ENCODE measurements at regions not wholly inside any gene's neighbourhood (a gene's known extent, or its start where the extent isn't known, plus 50 kb on each side); places are given as distances from the start of the nearest gene placed in this dataset.

DNA sequence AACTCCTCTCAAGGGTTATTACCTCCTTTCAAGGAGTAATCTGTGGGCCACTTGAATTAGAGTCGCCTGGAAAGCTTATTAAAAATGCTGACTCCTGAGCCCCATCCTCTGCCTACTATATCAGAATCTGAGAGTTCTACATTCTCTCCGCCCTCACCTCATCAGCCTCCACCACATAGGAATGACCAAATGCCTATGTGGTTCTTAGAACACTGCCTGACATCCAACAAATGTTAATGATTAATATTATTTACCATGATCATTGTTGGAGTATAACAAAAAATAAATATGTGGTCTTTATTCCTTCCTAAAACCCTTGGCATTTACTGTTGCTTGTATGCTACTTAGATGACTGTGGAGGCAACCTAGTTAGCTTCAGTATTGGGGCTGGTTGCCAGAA lies 91.9 kb downstream of the BBS10 start:
- Histone ChIP-seq H3K9me3 (ENCODE audit: control extremely low read depth in 1 of 5, control insufficient read depth in 4 of 5, insufficient read depth in 2 of 5, low read depth in 1 of 5, low read length in 4 of 5) (no peaks in the 10 kb centered on the region), H3K36me3 (ENCODE audit: control insufficient read depth in 4 of 4, insufficient read depth in 4 of 4, low read length in 3 of 4) (no peaks in the 10 kb centered on the region), H3K4me3 (ENCODE audit: control insufficient read depth in 1 of 7, extremely low read depth in 1 of 7, insufficient read depth in 4 of 7, low read depth in 2 of 7, low read length in 6 of 7) (no peak overlapping the region), H3K4me1 (ENCODE audit: control extremely low read depth in 1 of 4, control insufficient read depth in 4 of 4, insufficient read depth in 4 of 4, low read length in 3 of 4) (no peaks in the 10 kb centered on the region), H3K27me3 (replicated peaks in 2 of 5; ENCODE audit: control insufficient read depth in 4 of 5, insufficient read depth in 5 of 5, low read length in 4 of 5) (peaks cover 0 to 2% (median 0%) of the 10 kb centered on the region in 5 experiments), H3K27ac (ENCODE audit: insufficient read depth in 1 of 2, low read depth in 1 of 2, low read length in 2 of 2, poor library complexity in 1 of 2, severe bottlenecking in 2 of 2) (no peak overlapping the region)
- no peak for DNase-seq
- no CpG with 5 or more reads among the region's 2 CpGs for WGBS (ENCODE audit: insufficient coverage)
- POLR2A ChIA-PET = no interaction called here
- CTCF ChIA-PET = no interaction called here

GRCh38 chr12:76255692-76256091 lies 92.5 kb downstream of the BBS10 start:
- DNase-seq = no peak
- ChIA-PET CTCF (no interaction called here), POLR2A (no interaction called here)
- no CpG with 5 or more reads among the region's 2 CpGs for WGBS (ENCODE audit: insufficient coverage)
- H3K9me3 ChIP-seq (ENCODE audit: control extremely low read depth in 1 of 5, control insufficient read depth in 4 of 5, insufficient read depth in 2 of 5, low read depth in 1 of 5, low read length in 4 of 5) = no peaks in the 10 kb centered on the region
- H3K36me3 ChIP-seq (ENCODE audit: control insufficient read depth in 4 of 4, insufficient read depth in 4 of 4, low read length in 3 of 4) = no peaks in the 10 kb centered on the region
- H3K4me3 ChIP-seq (ENCODE audit: control insufficient read depth in 1 of 7, extremely low read depth in 1 of 7, insufficient read depth in 4 of 7, low read depth in 2 of 7, low read length in 6 of 7) = no peak overlapping the region
- no peaks in the 10 kb centered on the region for H3K4me1 ChIP-seq (ENCODE audit: control extremely low read depth in 1 of 4, control insufficient read depth in 4 of 4, insufficient read depth in 4 of 4, low read length in 3 of 4)
- peaks cover 0 to 2% (median 0%) of the 10 kb centered on the region in 5 experiments for H3K27me3 ChIP-seq (replicated peaks in 2 of 5; ENCODE audit: control insufficient read depth in 4 of 5, insufficient read depth in 5 of 5, low read length in 4 of 5)
- H3K27ac ChIP-seq (ENCODE audit: insufficient read depth in 1 of 2, low read depth in 1 of 2, low read length in 2 of 2, poor library complexity in 1 of 2, severe bottlenecking in 2 of 2) = no peak overlapping the region

DNA sequence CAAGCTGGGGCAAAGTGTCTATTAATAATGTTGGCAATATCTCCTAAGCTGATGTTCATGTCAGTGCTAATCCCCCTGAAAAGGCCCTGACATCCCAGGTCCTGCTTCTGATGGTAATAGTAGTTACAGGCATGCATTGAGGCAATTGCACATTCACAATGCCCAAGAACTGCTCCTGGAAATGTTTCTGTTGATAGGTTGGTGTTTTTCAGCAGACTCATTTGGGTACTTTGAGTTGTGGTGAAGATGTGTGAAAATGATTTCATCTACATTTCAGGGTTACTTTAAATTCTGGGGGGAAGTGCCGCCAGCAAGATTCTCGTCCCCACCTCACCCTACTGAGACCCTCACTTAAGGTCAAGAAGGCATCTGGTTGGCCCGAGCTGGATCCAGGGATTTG lies 92.9 kb downstream of the BBS10 start:
- POLR2A ChIA-PET = no interaction called here
- no peak for DNase-seq
- CTCF ChIA-PET = no interaction called here
- Histone ChIP-seq H3K27me3 (replicated peaks in 2 of 5; ENCODE audit: control insufficient read depth in 4 of 5, insufficient read depth in 5 of 5, low read length in 4 of 5) (peaks cover 0 to 2% (median 0%) of the 10 kb centered on the region in 5 experiments), H3K4me3 (ENCODE audit: control insufficient read depth in 1 of 7, extremely low read depth in 1 of 7, insufficient read depth in 4 of 7, low read depth in 2 of 7, low read length in 6 of 7) (no peak overlapping the region), H3K9me3 (ENCODE audit: control extremely low read depth in 1 of 5, control insufficient read depth in 4 of 5, insufficient read depth in 2 of 5, low read depth in 1 of 5, low read length in 4 of 5) (no peaks in the 10 kb centered on the region), H3K4me1 (ENCODE audit: control extremely low read depth in 1 of 4, control insufficient read depth in 4 of 4, insufficient read depth in 4 of 4, low read length in 3 of 4) (no peaks in the 10 kb centered on the region), H3K27ac (ENCODE audit: insufficient read depth in 1 of 2, low read depth in 1 of 2, low read length in 2 of 2, poor library complexity in 1 of 2, severe bottlenecking in 2 of 2) (no peak overlapping the region), H3K36me3 (ENCODE audit: control insufficient read depth in 4 of 4, insufficient read depth in 4 of 4, low read length in 3 of 4) (no peaks in the 10 kb centered on the region)
- WGBS (ENCODE audit: insufficient coverage) = 90% methylated on average over 3 of the region's 3 CpGs

- H3K36me3 ChIP-seq (ENCODE audit: control insufficient read depth in 4 of 4, insufficient read depth in 4 of 4, low read length in 3 of 4) = no peaks in the 10 kb centered on the region
- CTCF ChIA-PET = no interaction called here
- POLR2A ChIA-PET = no interaction called here
- no peaks in the 10 kb centered on the region for H3K9me3 ChIP-seq (ENCODE audit: control extremely low read depth in 1 of 5, control insufficient read depth in 4 of 5, insufficient read depth in 2 of 5, low read depth in 1 of 5, low read length in 4 of 5)
- H3K4me1 ChIP-seq (ENCODE audit: control extremely low read depth in 1 of 4, control insufficient read depth in 4 of 4, insufficient read depth in 4 of 4, low read length in 3 of 4) = no peaks in the 10 kb centered on the region
- peaks cover 0 to 2% (median 0%) of the 10 kb centered on the region in 5 experiments for H3K27me3 ChIP-seq (replicated peaks in 2 of 5; ENCODE audit: control insufficient read depth in 4 of 5, insufficient read depth in 5 of 5, low read length in 4 of 5)
- 96% methylated on average over 11 of the region's 11 CpGs for WGBS (ENCODE audit: insufficient coverage)
- no peak overlapping the region for H3K27ac ChIP-seq (ENCODE audit: insufficient read depth in 1 of 2, low read depth in 1 of 2, low read length in 2 of 2, poor library complexity in 1 of 2, severe bottlenecking in 2 of 2)
- H3K4me3 ChIP-seq (ENCODE audit: control insufficient read depth in 1 of 7, extremely low read depth in 1 of 7, insufficient read depth in 4 of 7, low read depth in 2 of 7, low read length in 6 of 7) = no peak overlapping the region
- DNase-seq = no peak
Observed at GRCh38 chr12:76252031-76252430, 96.2 kb downstream of the BBS10 start.

DNA sequence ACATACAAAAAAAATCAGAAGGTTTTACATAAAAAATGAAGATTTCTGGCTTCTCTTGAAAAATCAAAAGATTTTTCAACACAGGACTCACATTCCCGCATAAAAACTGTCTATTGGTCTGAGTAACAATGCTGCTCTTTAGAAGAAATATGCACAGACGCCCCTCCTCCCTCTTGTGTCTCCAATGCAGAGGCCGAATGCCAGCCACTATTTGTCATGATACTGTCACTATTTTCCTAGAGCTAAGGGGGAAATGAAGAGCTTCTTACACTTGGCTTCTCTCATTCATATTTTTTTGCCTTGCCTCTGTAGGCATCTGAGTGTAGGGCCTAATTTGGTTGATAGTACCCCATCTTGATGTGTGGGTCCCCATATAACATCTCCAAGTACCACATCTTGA lies 98.0 kb downstream of the BBS10 start:
- POLR2A ChIA-PET = no interaction called here
- Histone ChIP-seq H3K27me3 (replicated peaks in 2 of 5; ENCODE audit: control insufficient read depth in 4 of 5, insufficient read depth in 5 of 5, low read length in 4 of 5) (peaks cover 0 to 6% (median 0%) of the 10 kb centered on the region in 5 experiments), H3K9me3 (ENCODE audit: control extremely low read depth in 1 of 5, control insufficient read depth in 4 of 5, insufficient read depth in 2 of 5, low read depth in 1 of 5, low read length in 4 of 5) (no peaks in the 10 kb centered on the region), H3K4me3 (ENCODE audit: control insufficient read depth in 1 of 7, extremely low read depth in 1 of 7, insufficient read depth in 4 of 7, low read depth in 2 of 7, low read length in 6 of 7) (no peak overlapping the region), H3K27ac (ENCODE audit: insufficient read depth in 1 of 2, low read depth in 1 of 2, low read length in 2 of 2, poor library complexity in 1 of 2, severe bottlenecking in 2 of 2) (no peak overlapping the region), H3K4me1 (ENCODE audit: control extremely low read depth in 1 of 4, control insufficient read depth in 4 of 4, insufficient read depth in 4 of 4, low read length in 3 of 4) (no peaks in the 10 kb centered on the region), H3K36me3 (ENCODE audit: control insufficient read depth in 4 of 4, insufficient read depth in 4 of 4, low read length in 3 of 4) (no peaks in the 10 kb centered on the region)
- 88% methylated on average over 1 of the region's 3 CpGs for WGBS (ENCODE audit: insufficient coverage)
- CTCF ChIA-PET = no interaction called here
- DNase-seq = no peak

GRCh38 chr12:76249501-76249900 lies 98.7 kb downstream of the BBS10 start:
- no peak for DNase-seq
- H3K27ac ChIP-seq (ENCODE audit: insufficient read depth in 1 of 2, low read depth in 1 of 2, low read length in 2 of 2, poor library complexity in 1 of 2, severe bottlenecking in 2 of 2) = no peak overlapping the region
- H3K36me3 ChIP-seq (ENCODE audit: control insufficient read depth in 4 of 4, insufficient read depth in 4 of 4, low read length in 3 of 4) = no peaks in the 10 kb centered on the region
- CTCF ChIA-PET = no interaction called here
- no peaks in the 10 kb centered on the region for H3K4me1 ChIP-seq (ENCODE audit: control extremely low read depth in 1 of 4, control insufficient read depth in 4 of 4, insufficient read depth in 4 of 4, low read length in 3 of 4)
- H3K4me3 ChIP-seq (ENCODE audit: control insufficient read depth in 1 of 7, extremely low read depth in 1 of 7, insufficient read depth in 4 of 7, low read depth in 2 of 7, low read length in 6 of 7) = no peak overlapping the region
- WGBS (ENCODE audit: insufficient coverage) = 78% methylated on average over 2 of the region's 2 CpGs
- POLR2A ChIA-PET = no interaction called here
- peaks cover 0 to 6% (median 0%) of the 10 kb centered on the region in 5 experiments for H3K27me3 ChIP-seq (replicated peaks in 2 of 5; ENCODE audit: control insufficient read depth in 4 of 5, insufficient read depth in 5 of 5, low read length in 4 of 5)
- no peaks in the 10 kb centered on the region for H3K9me3 ChIP-seq (ENCODE audit: control extremely low read depth in 1 of 5, control insufficient read depth in 4 of 5, insufficient read depth in 2 of 5, low read depth in 1 of 5, low read length in 4 of 5)

GRCh38 chr12:76247992-76248391 lies 100.2 kb downstream of the BBS10 start:
- Histone ChIP-seq H3K36me3 (ENCODE audit: control insufficient read depth in 4 of 4, insufficient read depth in 4 of 4, low read length in 3 of 4) (no peaks in the 10 kb centered on the region), H3K27me3 (replicated peaks in 2 of 5; ENCODE audit: control insufficient read depth in 4 of 5, insufficient read depth in 5 of 5, low read length in 4 of 5) (peaks cover 0 to 4% (median 0%) of the 10 kb centered on the region in 5 experiments), H3K27ac (ENCODE audit: insufficient read depth in 1 of 2, low read depth in 1 of 2, low read length in 2 of 2, poor library complexity in 1 of 2, severe bottlenecking in 2 of 2) (no peak overlapping the region), H3K4me1 (ENCODE audit: control extremely low read depth in 1 of 4, control insufficient read depth in 4 of 4, insufficient read depth in 4 of 4, low read length in 3 of 4) (no peaks in the 10 kb centered on the region), H3K9me3 (ENCODE audit: control extremely low read depth in 1 of 5, control insufficient read depth in 4 of 5, insufficient read depth in 2 of 5, low read depth in 1 of 5, low read length in 4 of 5) (no peaks in the 10 kb centered on the region), H3K4me3 (ENCODE audit: control insufficient read depth in 1 of 7, extremely low read depth in 1 of 7, insufficient read depth in 4 of 7, low read depth in 2 of 7, low read length in 6 of 7) (no peak overlapping the region)
- 100% methylated on average over 1 of the region's 1 CpG for WGBS (ENCODE audit: insufficient coverage)
- no peak for DNase-seq
- POLR2A ChIA-PET = no interaction called here
- CTCF ChIA-PET = no interaction called here
